Parathyroid adenoma (tissue), 2 donors: ENCODE measurements at regions not wholly inside any gene's neighbourhood (a gene's known extent, or its start where the extent isn't known, plus 50 kb on each side); places are given as distances from the start of the nearest gene placed in this dataset.

Experiments used
- H2AFZ ChIP-seq: fragments of 300-600 bp; sonication (generic); one replicate; pipeline ENCODE4 v1.7.0; 2017; ENCODE audit warnings: antibody characterized with exemption, mild to moderate bottlenecking
- H3K27ac ChIP-seq: fragments of 300-600 bp; sonication (generic); one replicate; pipeline ENCODE4 v1.7.0; 2017
- H3K27me3 ChIP-seq: fragments of 300-600 bp; sonication (generic); one replicate; pipeline ENCODE4 v1.7.0; 2017; ENCODE audit warnings: low read length; ENCODE audit not compliant: control insufficient read depth, insufficient read depth
- H3K36me3 ChIP-seq: fragments of 300-600 bp; sonication (generic); one replicate; pipeline ENCODE4 v1.7.0; 2017; ENCODE audit warnings: low read length; ENCODE audit not compliant: control insufficient read depth, insufficient read depth
- H3K4me1 ChIP-seq: fragments of 300-600 bp; sonication (generic); one replicate; pipeline ENCODE4 v1.7.0; 2017; ENCODE audit warnings: control low read depth
- H3K4me2 ChIP-seq: fragments of 300-600 bp; sonication (generic); one replicate; pipeline ENCODE4 v1.7.0; 2017; ENCODE audit warnings: low read length
- H3K4me3 ChIP-seq: fragments of 300-600 bp; sonication (generic); one replicate; pipeline ENCODE4 v1.7.0; 2017; ENCODE audit warnings: low read depth, low read length
- H3K79me2 ChIP-seq: fragments of 300-600 bp; sonication (generic); one replicate; pipeline ENCODE4 v1.7.0; 2017; ENCODE audit warnings: control low read depth
- H3K9ac ChIP-seq: fragments of 300-600 bp; sonication (generic); one replicate; pipeline ENCODE4 v1.7.0; 2017; ENCODE audit warnings: mild to moderate bottlenecking
- H3K9me3 ChIP-seq: fragments of 300-600 bp; sonication (generic); one replicate; pipeline ENCODE4 v1.7.0; 2017; ENCODE audit warnings: low read length; ENCODE audit not compliant: control insufficient read depth
- TF ChIP-seq, protein P1 (sequence below): fragments of 300-600 bp; sonication (generic); IDR thresholded peaks from one replicate; pipeline ENCODE4 v1.7.0; 2017; ENCODE audit warnings: antibody characterized with exemption, mild to moderate bottlenecking
- donor health status: primary hyperparathyroidism.

DNA sequence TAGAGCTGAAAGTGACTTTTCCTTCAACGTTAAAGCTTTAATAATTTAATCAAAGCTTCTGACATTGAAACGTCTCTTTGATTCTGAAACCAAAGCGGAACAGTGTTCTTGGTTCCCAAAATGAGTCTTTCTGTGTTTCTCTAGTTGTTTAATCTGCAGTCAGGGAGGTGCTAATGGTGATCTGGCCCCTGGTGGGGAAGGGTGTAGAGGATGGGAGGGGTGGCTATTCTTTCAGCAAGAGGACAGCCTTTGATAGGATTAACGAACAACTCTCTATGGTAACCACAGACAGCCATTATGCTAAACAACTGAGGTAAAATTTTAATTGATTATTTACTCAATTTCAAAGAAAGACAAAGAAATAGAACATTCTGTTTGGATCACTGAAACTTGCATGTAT, 79.9 kb upstream of the CADPS start:
- no peaks in the 10 kb centered on the region for H3K4me1 ChIP-seq
- H3K27ac ChIP-seq, result no peak overlapping the region
- H2AFZ ChIP-seq, result no peak overlapping the region
- H3K4me3 ChIP-seq, result no peak overlapping the region
- no peak overlapping the region for H3K4me2 ChIP-seq
- H3K27me3 ChIP-seq, result no peaks in the 10 kb centered on the region
- H3K36me3 ChIP-seq, result no peaks in the 10 kb centered on the region
- H3K9me3 ChIP-seq, result no peaks in the 10 kb centered on the region
- no peak overlapping the region for H3K9ac ChIP-seq
- TF ChIP-seq, protein P1, sequence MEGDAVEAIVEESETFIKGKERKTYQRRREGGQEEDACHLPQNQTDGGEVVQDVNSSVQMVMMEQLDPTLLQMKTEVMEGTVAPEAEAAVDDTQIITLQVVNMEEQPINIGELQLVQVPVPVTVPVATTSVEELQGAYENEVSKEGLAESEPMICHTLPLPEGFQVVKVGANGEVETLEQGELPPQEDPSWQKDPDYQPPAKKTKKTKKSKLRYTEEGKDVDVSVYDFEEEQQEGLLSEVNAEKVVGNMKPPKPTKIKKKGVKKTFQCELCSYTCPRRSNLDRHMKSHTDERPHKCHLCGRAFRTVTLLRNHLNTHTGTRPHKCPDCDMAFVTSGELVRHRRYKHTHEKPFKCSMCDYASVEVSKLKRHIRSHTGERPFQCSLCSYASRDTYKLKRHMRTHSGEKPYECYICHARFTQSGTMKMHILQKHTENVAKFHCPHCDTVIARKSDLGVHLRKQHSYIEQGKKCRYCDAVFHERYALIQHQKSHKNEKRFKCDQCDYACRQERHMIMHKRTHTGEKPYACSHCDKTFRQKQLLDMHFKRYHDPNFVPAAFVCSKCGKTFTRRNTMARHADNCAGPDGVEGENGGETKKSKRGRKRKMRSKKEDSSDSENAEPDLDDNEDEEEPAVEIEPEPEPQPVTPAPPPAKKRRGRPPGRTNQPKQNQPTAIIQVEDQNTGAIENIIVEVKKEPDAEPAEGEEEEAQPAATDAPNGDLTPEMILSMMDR, result no peak
- H3K79me2 ChIP-seq, result no peaks in the 10 kb centered on the region

DNA sequence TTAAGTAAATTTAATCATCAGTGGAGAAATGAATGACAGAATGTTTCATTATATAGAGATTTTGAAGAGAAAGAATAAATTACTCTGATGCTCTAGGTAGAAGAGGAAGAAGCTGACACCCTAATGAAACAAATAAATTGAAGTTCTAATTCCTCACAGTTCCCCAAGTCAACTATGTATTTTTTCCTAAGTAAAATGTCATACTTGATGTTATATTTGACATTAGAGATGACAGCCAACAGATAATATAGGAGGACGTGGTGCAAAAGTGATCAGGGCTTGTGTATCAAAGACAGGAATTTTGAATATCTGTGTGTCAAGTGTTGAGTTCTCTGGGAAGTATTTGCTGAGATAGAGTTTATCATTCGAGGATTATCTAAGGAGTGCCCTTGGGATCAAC, 81.2 kb upstream of the CADPS start:
- no peak overlapping the region for H3K4me2 ChIP-seq
- H3K4me3 ChIP-seq, result no peak overlapping the region
- no peak overlapping the region for H3K27ac ChIP-seq
- no peaks in the 10 kb centered on the region for H3K27me3 ChIP-seq
- no peak overlapping the region for H3K9ac ChIP-seq
- H2AFZ ChIP-seq, result no peak overlapping the region
- H3K36me3 ChIP-seq, result no peaks in the 10 kb centered on the region
- no peaks in the 10 kb centered on the region for H3K9me3 ChIP-seq
- H3K79me2 ChIP-seq, result no peaks in the 10 kb centered on the region
- TF ChIP-seq, protein P1, result no peak
- peaks cover under 1% of the 10 kb centered on the region for H3K4me1 ChIP-seq

DNA sequence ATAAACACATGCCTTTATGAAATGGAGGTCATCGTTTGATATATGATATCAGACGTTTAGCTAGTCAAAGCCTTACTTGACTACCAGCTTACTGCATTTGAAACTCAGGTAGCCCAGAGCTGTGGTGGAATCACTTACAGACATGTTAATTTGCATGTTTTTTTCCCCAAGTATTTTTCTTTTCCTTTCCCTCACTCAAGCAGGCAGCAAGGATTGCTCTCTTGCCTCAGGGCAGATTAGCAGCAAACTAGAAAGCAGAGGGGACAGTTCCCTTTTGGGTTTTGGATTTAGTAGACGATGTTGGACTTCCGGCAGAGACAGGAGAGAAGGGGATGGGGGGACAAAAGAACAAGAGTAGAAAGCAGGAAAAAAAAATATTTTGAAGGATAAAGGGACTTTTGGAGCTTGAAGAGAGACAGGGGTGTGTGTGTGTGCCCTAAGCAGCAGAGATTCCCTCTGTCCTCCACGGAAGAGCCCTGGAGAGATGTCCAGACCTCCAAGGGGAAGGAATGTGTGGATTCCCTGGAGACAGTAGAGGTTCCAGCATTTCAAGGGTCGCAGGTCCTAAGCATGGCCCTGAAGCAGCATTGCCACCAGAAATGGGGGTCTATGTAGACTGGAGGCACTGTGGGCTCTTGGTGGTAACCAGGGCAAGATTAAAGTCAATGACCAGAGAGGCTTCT, 86.8 kb upstream of the CADPS start:
- TF ChIP-seq, protein P1, result no peak
- Histone ChIP-seq H3K27ac (peak overlapping the region; percentile 3), H3K9me3 (no peaks in the 10 kb centered on the region), H3K36me3 (no peaks in the 10 kb centered on the region), H2AFZ (peak overlapping the region; percentile 79), H3K9ac (no peak overlapping the region), H3K27me3 (no peaks in the 10 kb centered on the region), H3K4me1 (peaks cover 23% of the 10 kb centered on the region), H3K79me2 (no peaks in the 10 kb centered on the region), H3K4me2 (no peak overlapping the region), H3K4me3 (no peak overlapping the region)

DNA sequence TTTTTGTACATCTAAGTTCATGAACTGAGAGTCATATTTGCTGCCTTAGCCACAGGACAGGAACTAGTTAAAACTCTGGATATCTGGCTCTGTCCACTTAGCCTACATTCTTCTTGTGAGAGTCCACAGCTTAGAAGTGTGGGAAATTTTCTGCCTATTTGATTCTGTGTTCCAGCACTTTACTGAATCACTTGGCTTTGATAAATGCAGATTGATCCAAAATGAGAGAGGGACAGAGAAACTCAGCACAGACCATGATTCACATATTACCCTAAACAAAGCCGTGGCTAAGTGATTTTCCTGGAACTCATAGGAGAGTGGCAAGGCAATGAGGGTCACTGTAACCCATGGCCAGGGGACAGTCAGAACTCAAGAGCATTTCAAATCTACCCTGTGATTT, 87.5 kb upstream of the CADPS start:
- Histone ChIP-seq H3K27me3 (no peaks in the 10 kb centered on the region), H3K4me3 (no peak overlapping the region), H3K27ac (no peak overlapping the region), H3K9me3 (no peaks in the 10 kb centered on the region), H3K36me3 (no peaks in the 10 kb centered on the region), H3K4me1 (peaks cover 23% of the 10 kb centered on the region), H2AFZ (peak overlapping the region; percentile 79), H3K9ac (no peak overlapping the region), H3K4me2 (no peak overlapping the region), H3K79me2 (no peaks in the 10 kb centered on the region)
- TF ChIP-seq, protein P1, result no peak

DNA sequence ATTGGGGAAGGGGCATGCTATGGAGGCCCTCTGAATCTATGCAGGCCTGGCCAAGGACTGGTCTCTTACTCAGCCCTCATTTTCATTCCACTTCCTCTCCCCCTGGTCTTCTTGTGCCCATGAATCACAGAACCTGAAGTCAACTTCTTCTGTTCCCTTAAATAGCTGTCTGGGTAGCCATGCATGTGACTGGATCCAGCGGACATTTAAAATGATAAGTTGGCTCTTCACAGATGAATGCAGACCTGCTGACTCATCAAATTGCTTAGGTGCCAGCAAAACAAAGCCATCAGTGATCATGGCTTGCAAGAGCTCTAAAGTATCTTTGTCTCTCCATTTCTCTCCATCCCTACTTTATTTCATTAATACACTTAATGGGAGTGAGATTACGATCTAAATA, 90.1 kb upstream of the CADPS start:
- Histone ChIP-seq H3K79me2 (no peaks in the 10 kb centered on the region), H3K4me2 (peak overlapping the region; percentile 19), H3K9ac (no peak overlapping the region), H3K36me3 (no peaks in the 10 kb centered on the region), H3K9me3 (no peaks in the 10 kb centered on the region), H3K4me1 (peaks cover 23% of the 10 kb centered on the region), H3K4me3 (no peak overlapping the region), H3K27me3 (no peaks in the 10 kb centered on the region), H3K27ac (peak overlapping the region; percentile 33), H2AFZ (peak overlapping the region; percentile 24)
- TF ChIP-seq, protein P1, result no peak
